Upper lobe of left lung (tissue), 4 donors: ENCODE measurements at regions not wholly inside any gene's neighbourhood (a gene's known extent, or its start where the extent isn't known, plus 50 kb on each side); places are given as distances from the start of the nearest gene placed in this dataset.

Experiments used
- CTCF ChIP-seq, 6 experiments: fragments of 450-650 bp in 4 of 6; fragments of 200-600 bp in 2 of 6; sonication (generic) in 2 of 6; IDR thresholded peaks; one replicate each; pipeline ENCODE4 v1.5.1; 2016 to 2019; ENCODE audit warnings: antibody characterized with exemption in 6 of 6
- EP300 ChIP-seq, 4 donors: sonication (generic); formaldehyde crosslinking; IDR thresholded peaks; one replicate each; pipeline ENCODE4 v1.5.1; 2017; ENCODE audit warnings: antibody characterized with exemption in 4 of 4, control low read depth in 2 of 4
- POLR2A ChIP-seq, 4 donors: fragments of 450-650 bp; IDR thresholded peaks; one replicate each; pipeline ENCODE4 v1.5.1; 2016 to 2017; ENCODE audit warnings: antibody characterized with exemption in 4 of 4, mild to moderate bottlenecking in 2 of 4
- POLR2AphosphoS5 ChIP-seq, 2 donors: sonication (generic); formaldehyde crosslinking; IDR thresholded peaks; one replicate each; pipeline ENCODE4 v1.5.1; 2017; ENCODE audit warnings: antibody characterized with exemption in 2 of 2

DNA sequence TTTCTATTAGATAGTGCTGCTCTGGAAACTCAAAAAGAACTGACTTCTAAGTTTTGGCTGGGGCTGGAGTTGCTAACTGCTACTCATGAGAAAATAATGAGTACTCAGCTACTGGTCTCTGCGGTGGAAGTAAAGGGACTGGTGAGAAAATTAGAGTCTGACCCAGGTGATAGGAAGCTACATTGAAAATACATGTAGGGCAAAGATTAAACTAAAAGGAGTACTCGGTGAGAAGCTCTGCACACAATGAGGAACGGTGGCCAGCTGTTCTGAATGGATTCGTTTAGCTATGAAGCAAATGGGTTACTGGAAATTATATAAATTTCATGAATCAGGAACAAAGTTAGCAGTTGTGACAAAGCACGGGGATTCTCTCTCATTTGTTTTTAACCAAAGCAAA, 512.9 kb upstream of the SGO1 start:
- TF ChIP-seq POLR2A (IDR thresholded peaks at IDR 0.05) (no peak), CTCF (IDR thresholded peaks at IDR 0.05) (no peak), POLR2AphosphoS5 (IDR thresholded peaks at IDR 0.05) (no peak), EP300 (IDR thresholded peaks at IDR 0.05) (no peak)
